SH-SY5Y (cell line): ENCODE measurements at regions not wholly inside any gene's neighbourhood (a gene's known extent, or its start where the extent isn't known, plus 50 kb on each side); places are given as distances from the start of the nearest gene placed in this dataset.

Source experiments
- GATA2 ChIP-seq: IDR thresholded peaks from 2 replicates; pipeline ENCODE4 v1.6.1; 2011; ENCODE audit warnings: mild to moderate bottlenecking, low read depth, low read length
- GATA3 ChIP-seq: IDR thresholded peaks from 2 replicates; pipeline ENCODE4 v1.6.1; 2011; ENCODE audit warnings: low read depth, mild to moderate bottlenecking, low read length, moderate library complexity

GRCh38 chr12:13283867-13284266 is 87.3 kb downstream of the EMP1 start:
- no peak for TF ChIP-seq GATA2
- TF ChIP-seq GATA3, result no peak
